DMS 273 (cell line): ENCODE measurements at regions not wholly inside any gene's neighbourhood (a gene's known extent, or its start where the extent isn't known, plus 50 kb on each side); places are given as distances from the start of the nearest gene placed in this dataset.
A peak's percentile ranks its signal among the peaks of the same experiment; 100 is the strongest.

ENCODE experiments used
- DNase-seq: peaks from one replicate; lab custom pipeline; 2025; ENCODE audit not compliant: unreplicated experiment; lab: John Stamatoyannopoulos, UW

DNA sequence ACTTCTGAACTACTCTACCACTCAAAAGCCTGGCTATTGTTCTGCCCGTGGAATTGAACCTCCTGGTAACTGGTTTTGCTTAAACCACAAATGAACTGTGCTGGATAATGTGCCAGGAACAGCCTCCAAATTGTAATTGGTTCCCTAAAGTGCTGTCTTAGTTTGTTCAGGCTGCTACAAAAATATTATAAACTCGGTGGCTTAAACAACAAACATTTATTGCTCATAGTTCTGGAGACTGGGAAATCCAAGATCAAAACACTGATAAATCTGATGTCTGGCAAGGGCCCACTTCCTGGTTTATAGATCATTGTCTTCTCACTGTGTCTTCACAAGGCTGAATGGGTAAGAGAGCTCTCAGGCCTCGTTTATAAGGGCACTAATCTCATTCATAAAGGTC, 149.2 kb upstream of the NCKAP5 start:
- DNase-seq, result no peak

DNA sequence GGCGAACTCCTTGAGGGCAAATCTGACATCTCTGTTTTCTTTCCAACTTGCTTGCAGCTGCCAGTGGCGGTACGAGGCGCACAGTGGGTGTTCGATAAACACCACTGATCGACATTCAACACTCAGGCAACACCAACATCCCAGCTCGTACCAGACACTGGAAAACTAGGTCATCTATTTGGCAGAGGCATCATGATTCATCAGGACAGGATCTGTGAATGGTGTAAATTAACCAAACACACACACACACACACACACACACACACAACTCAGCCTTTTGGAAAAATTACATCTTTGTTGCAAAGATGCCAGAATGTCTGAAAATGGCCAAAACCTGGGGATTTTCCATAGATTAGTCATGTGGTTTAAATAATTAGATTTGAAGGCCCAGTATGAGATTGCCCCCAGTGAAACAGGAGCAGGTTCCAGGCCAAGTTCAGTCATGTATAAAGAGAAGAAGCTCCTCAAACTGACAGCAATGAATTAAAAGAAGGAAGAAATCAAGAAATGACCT, 150.5 kb upstream of the NCKAP5 start:
- DNase-seq, result no peak

DNA sequence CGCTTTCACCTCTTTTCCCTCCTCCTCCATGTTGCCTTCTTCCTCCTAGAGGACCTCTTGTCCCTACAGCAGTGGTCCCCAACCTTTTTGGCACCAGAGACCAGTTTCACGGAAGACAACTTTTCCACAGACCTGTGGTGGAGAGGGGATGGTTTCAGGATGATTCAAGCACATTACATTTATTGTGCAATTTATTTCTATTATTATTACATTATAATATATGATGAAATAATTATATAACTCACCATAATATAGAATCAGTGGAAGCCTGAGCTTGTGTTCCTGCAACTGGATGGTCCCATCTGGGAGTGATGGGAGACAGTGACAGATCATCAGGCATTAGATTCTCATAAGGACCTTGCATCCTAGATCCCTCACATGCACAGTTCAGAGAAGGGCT, 152.2 kb upstream of the NCKAP5 start:
- no peak for DNase-seq

DNA sequence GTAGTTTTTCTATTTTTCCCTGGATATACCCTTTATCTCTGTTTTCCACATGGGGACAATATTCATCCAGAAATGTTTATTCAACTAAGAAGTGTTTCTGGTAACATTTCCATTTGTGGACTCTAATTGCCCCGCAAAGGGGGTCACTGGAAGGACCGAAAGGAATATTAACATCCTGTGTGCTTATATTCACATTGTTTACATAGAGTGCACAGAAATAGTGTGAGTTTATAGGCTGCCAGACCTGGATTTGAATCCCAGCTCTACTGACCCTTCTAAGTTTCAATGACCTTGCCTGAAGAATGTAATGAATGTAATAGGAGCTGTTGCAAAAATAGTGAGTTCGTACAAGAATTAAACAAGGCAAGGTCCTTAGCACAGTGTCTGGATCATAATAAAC, 152.9 kb upstream of the NCKAP5 start:
- DNase-seq, result no peak

DNA sequence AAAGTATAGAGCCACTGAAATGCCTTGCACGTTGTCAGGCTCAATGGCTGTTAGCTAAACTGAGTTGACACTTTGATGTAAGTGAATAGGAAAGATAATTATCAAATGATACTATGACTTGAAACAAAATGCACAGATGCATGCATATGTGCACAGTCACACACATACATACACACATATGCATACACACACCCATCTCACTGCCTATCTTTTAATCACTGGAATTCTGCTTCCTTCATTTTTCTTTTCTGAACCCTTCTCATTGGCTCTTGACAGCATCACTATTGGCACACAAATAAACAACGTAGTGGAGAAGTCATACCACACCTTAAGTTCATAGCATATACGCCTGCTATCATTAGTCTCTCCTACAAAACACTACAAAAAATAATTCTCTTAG, 154.9 kb upstream of the NCKAP5 start:
- DNase-seq, result no peak

DNA sequence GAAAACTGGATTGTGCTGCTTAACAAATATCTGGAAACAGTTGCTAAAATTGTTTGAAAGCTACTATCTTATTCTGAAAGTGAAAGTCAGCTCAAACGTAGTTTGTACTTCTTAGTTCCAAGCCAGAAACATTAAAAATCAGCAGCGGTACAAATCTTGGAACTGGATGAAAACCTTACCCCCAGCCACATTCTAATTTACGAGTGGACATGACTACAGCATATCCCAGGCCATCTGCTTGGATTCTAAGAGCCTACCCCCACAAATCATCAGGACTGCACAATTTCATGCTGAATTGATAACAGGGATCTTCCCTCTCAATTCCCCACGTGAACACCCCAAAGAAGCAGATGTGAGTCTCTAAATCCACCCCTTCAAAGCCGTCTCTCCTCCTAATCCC, 158.7 kb upstream of the NCKAP5 start:
- DNase-seq, result no peak

DNA sequence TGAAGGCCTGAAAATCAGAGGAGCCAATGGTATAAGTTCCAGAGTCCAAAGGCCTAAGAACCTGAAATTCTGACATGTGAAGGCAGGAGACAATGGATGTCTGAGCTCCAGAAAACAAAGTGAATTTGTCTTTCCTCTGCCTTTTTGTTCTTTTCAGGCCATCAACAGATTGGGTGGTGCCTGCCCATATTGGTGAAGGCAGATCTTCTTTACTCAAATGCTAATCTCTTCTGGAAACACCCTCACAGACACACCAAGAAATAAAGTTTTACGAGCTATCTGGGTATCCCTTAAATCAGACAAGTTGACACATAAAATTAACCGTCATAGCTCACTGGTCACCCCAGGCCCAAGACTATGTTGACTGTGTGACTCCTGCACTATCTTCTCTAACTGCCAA, 163.8 kb upstream of the NCKAP5 start:
- no peak for DNase-seq

DNA sequence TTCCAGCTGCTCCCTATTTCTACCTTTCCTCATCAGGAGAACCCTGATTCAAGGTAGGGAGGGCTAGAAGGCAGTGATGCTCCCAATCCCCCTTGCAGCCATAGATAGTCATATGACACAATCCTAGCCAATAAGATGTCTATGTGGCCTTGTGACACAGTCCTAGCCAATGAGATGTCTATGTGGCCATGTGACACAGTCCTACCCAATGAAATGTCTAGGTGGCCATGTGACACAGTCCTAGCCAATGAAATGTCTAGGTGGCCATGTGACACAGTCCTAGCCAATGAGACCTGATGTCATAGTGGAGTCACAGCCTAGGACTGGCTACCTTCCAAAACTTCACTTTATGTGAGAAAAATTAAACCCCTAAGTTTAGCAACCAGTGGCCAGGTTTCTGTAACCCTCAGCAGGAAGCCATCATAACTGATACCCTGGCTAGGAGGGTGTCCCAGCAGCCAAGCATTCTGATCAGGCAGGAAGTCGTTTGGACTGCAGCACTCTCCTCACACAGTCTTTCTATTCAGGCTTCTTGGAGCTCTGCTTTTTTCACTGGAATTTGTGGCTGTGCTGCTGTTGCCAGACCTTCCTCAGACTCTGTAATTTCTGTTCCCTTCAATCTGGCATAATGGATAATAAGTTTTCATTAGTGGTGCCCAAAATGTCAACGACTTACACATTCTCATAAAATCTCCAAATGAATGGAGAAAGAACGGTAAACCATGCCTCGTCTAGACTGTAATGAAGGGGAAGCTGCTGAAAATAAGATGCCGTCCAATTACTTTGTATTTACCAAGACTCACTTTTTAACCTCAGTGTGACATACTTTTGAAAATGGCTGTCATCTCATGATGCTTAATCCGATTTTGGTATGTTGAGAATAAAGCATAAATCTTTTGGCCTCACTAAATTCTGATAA, 165.0 kb upstream of the NCKAP5 start:
- no peak for DNase-seq

DNA sequence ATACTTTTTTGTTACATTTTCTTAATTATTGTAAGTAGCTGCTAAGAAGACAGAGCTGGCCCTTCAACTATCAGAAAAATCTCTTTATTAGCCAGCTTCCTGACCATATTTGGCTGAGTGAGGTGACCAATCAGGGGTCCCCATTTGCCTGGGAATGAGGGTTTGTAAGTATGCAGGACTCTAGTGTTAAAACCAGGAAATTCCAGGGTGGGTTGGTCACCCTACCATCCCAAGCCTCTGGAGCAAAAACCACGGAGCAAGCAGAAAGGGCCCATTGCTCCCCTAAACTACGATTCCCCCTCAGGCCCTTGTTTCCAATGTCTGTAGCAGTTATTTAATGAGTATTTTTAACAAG, 165.6 kb upstream of the NCKAP5 start:
- DNase-seq, result no peak

DNA sequence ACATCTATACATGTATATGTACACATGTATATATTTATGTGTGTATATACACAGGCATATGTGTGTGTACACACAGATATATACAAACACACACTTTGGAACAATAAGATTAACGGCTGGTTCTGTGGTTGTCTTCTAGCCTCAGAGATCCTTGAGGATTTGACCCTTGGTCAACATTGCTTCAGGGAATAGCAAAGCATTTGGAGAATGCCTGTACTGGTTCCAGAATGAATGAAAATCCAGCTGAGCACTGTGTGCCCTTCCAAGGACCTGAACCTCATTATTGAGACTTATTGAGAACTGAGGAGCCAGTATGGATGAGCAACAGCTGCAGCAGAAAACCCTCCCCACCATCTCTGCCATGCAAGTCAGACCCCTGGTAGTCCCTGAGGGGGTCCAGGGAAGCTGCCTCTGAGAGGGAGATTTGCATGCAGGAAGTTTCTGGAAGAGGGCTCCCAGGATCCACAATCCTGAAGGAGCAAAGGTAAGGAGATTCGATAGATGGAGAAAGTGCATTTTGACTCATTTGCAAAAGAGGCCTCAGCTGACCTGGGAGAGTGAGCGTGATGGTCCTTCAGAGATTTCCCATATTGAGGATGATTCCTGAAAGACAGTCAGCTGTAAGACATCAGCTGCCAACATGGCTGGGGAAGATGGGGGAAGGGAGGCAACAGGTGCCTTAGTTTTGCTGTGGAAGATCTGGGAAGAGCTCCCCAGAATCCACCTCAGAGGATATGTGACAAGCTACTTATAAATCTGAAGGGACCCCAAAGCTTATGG, 166.6 kb upstream of the NCKAP5 start:
- no peak for DNase-seq

DNA sequence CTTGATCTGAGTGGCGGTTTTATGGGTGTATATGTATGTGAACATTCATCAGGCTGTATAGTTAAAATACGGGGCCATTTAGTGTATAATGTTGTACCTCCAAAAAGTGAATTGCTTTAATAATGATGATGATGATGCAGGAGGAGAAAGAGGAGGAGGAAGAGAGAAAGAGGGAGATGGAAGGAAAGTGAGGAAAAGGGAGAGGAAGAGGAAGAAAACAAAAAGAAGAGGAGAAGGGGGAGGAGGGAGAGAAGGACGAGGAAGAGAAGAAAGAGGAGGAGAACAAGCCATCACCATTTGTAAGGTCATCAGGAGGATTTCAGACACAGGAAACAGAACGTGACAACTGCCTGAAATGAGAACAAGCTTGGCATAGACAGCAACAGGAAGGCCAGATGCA, 168.4 kb upstream of the NCKAP5 start:
- DNase-seq, result no peak

DNA sequence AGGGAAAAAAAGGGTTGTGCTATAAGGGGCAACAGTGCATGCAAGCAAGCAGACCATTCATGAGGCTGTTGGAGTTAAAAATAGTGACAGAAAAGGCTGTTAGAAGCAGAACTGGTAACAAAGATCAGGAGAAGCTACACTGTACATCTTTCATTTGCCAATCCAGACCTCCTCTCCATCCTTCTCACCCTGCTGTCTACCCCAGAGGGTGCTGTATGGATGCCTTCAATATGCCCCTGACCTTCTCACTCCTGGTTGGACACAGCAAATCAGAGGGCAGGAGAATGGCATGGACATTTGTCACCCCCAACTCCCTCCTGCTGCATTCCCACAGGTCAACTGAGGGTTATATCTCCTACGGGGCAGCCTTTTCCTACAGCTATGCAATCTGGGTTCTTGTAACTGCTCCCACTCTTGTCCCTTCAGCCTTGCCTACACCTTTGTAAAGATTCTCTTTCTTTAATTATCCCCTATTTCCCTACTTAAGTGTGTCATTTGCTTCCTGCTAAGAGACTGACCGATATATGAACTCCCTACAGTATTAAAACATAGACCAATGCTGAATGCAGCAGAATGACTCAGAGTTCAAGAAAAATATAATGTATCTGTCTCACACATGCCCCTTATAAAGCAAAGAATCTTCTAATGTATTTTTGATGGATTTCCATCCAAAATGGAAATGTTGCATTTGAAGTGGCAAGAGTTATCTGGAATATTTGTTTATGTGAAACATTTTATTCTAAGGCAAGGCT, 169.2 kb upstream of the NCKAP5 start:
- no peak for DNase-seq

DNA sequence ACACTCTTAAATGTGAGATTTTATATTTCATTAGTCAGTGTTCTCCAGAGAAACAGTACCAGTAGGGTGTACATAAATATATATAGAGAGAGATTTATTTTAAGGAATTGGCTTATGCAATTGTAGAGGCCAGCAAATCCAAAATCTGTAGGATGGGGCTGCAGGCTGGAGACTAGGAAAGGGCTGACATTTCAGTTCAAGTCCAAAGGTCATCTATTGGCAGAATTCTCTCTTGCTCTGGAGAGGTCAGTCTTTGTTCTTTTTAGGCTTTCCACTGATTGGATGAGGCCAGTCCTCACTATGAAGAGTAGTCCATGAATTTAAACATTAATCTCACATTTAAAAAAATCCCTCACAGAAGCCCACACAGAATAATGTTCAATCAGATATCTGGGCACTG, 170.8 kb upstream of the NCKAP5 start:
- DNase-seq, result no peak

DNA sequence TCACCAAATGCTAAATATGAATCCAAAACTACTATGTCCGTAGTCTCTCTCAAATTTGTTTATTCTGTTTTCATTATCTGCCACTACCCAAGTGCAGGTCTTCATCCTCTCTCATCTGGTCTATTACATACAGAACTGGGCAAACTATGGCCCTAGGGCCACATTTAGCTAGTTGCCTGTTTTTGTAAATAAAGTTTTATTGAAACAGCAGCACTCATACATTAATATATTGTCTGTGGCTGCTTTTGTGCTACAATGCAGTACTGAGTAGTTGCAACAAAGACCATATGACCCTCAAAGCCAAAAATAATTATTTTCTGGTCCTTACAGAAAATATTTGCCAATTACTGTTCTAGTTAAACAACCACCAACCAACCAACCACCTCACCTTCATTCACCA, 172.2 kb upstream of the NCKAP5 start:
- DNase-seq, result no peak

DNA sequence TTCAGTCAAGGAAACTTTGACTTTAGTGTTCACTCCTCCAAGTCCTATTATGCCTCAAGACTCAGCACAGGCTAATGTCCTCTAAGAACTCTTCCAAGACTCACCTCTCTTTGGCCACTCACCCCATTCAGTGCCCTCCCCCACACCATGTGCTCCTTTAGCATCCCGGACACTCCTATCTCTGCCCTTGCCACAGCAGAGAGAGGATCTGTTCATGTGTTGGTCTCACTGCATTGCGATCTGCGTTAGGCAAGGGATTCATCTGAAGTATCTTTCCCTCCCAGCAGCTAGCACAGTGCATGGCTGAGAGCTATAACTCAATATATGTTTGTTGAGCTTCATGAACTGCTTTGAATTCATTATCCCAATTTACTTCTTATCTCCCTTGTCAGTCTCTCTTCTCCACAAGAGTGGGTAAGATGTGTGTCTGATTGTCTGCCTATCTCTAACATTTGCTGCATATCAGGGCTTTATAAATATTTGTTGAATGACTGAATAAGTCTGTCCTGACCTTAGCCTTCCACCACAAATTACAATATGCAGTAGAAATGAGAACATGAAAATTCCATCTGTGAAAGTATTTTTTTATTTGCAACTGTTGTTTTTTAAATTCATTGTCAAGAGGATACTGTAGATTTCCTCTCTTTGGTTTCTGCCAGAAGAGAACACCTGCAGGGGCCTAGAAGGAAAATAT, 179.9 kb upstream of the NCKAP5 start:
- no peak for DNase-seq

DNA sequence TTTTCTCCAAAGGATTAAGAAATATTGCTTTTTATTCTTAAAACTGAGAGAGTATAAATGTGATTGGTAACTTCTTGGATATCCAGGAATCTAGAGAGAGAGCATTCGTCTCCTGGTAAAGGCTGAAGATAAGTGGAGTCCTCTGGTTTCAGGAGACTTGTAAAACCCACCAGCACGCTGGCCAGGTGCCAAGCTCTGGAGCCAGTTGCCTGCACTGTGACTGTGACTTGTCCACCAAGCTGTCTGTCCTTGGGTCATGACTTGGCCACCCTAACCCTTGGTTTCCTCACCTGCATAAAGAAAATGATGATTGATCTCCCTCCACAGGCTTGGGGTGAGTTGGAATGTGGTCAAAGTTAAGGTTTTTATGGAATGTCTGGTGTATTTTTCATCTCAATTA, 185.4 kb upstream of the NCKAP5 start:
- DNase-seq, result peak; percentile 10

DNA sequence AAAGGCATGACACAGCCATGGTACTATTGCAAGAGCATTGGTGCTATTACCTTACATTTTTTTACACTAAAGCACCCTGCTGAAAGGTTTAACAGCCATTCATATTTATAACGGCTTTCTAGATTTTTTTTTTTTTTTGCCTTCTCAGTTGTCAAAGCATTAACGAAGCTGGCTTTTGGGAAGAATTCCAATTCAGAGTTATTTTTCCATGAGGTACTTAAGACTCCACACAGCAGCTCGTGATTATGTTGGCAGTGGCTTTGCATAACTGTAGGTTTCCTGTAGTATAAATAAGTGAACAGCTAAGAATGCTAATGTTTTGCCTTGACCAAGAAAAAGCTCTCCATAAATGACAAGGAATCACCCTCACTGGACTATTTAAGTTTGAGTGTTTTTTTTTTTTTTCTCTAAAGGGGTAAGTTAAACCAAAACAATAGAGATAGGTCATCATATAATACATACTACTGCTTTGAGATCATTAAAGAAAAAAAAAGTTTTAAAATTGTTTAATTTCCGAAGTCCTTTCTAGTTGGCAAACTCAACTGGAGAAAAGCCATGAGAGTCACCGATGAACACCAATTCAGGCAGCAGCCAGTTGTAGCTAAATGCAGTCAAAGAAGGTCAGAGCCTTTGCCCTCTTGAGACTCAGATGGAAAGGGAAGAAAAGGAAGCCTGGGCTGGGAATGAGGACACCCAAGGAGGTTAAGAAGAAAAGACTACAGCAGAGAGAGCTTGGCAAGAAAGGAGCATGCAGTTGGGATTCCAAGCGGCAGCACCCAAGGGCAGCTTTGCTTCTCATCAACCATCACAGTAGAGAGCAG, 187.4 kb upstream of the NCKAP5 start:
- DNase-seq, result no peak

DNA sequence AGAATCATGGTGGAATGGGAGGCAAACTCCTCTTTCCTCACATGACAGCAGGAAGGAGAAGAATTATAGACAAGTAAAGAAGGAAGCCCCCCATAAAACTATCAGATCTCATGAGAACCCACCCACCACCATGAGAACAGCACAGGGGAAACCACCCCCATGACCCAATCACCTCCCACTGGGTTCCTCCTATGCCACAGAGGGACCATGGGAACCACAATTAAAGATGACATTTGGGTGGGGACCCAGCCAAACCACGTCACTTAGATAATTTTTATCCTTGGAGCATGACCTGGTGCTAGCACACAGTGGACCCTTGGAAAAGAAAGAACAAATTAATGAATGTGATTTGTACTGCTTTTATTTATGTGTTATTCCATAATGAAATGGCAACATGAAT, 188.6 kb upstream of the NCKAP5 start:
- no peak for DNase-seq

DNA sequence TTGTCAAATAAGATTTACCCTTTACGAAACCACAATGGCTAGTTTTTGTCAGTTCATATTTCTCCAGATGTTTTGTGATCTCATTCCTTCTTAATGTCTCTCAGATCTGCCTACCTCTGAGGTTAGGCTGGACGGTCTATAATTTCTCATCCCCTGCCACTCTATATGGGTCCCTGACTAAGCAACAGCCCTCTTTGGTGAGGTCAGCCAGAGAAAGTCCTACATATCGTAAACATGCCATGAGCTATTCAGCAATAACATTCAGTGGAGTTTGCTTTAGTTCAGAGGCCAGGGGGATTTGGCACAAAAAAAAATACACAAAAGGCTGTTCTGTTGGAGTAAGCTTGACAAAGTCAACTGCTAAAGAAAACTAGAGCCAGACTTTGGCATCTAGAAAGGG, 192.1 kb upstream of the NCKAP5 start:
- no peak for DNase-seq

DNA sequence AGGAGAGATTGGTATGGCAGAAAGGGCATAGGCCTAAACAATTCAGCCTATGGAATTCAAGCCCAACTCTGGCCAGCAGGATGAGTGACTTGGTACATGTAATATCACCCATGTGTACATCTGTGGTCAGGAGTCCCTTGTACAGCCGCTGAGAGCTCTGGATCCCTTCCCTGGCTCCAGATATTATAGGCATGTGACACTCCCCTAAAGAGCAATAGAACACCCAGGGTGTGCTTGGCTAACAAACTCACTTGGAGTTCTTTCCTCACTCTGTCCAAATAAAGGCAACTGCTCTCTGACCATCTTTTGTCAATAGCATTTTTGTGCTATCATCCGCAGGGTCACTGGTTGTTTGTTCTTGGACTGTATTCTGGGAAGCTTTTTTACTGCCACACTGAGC, 197.4 kb upstream of the NCKAP5 start:
- no peak for DNase-seq
